ENCODE measurements at regions not wholly inside any gene's neighbourhood (a gene's known extent, or its start where the extent isn't known, plus 50 kb on each side); places are given as distances from the start of the nearest gene placed in this dataset.

GRCh38 chr6:27608916-27609883 is 136.3 kb upstream of the ZNF184 start:
- TF ChIP-seq CTCF (IDR thresholded peaks at IDR 0.05) (peak in 9 of 12 donors; percentile 4 to 40 (median 33)), POLR2A (IDR thresholded peaks at IDR 0.05) (no peak)
